HepG2 (cell line): ENCODE measurements at regions not wholly inside any gene's neighbourhood (a gene's known extent, or its start where the extent isn't known, plus 50 kb on each side); places are given as distances from the start of the nearest gene placed in this dataset.

Source experiments
- ATAC-seq: fragments of 200-7000 bp; cut with Tn5 transposase; 3 replicates; pipeline ENCODE4 v1.9.1; 2020; ENCODE audit warnings: mild to moderate bottlenecking, moderate library complexity
- BruUV-seq: library from RNA; stranded (reverse); fragments of 400-500 nt; replicated peaks from 2 replicates; lab custom pipeline; 2021; lab: Mats Ljungman, UMichigan
- CTCF ChIA-PET: fragments of 300-600 bp; formaldehyde crosslinking; extraction: SDS; loops from one replicate; lab custom pipeline; 2021; ENCODE audit warnings: low total read pairs, inconsistent platforms, low intra/inter-chr PET ratio; lab: Yijun Ruan, JAX
- POLR2A ChIA-PET: fragments of 350-600 bp; sonication (Branson Sonifier 250); formaldehyde crosslinking; loops from one replicate; lab custom pipeline; 2020; ENCODE audit warnings: antibody characterized with exemption, inconsistent platforms; lab: Yijun Ruan, JAX
- DNase-seq: peaks from one replicate; pipeline ENCODE4 v3.0.0-alpha.2; 2015; ENCODE audit warnings: low spot score
- FAIRE-seq: peaks from 3 replicates; lab custom pipeline; 2011; peaks lifted over from hg19 to GRCh38; lab: Jason Lieb, UNC
- H2AFZ ChIP-seq: one replicate; pipeline ENCODE4 v1.6.1; 2011; ENCODE audit warnings: low read length, inconsistent platforms
- H3K27ac ChIP-seq: fragments of 300-600 bp; 3 replicates; pipeline ENCODE4 v1.8.0; 2011; ENCODE audit warnings: mixed run types, mild to moderate bottlenecking, mixed read lengths, low read length, inconsistent platforms; ENCODE audit not compliant: insufficient read depth; ENCODE audit errors: extremely low read length
- H3K27me3 ChIP-seq, 2 experiments: fragments of 200-600 bp in 1 of 2; 2 replicates in 1 of 2; 3 replicates in 1 of 2; pipeline versions ENCODE4 v1.6.0 to v1.8.0; 2011; ENCODE audit warnings: low read length in 2 of 2, mild to moderate bottlenecking in 2 of 2, moderate library complexity in 2 of 2, inconsistent platforms in 1 of 2; ENCODE audit not compliant: insufficient read depth in 2 of 2, control insufficient read depth in 1 of 2
- H3K36me3 ChIP-seq, 2 experiments: fragments of 200-600 bp in 1 of 2; replicated peaks in 1 of 2; 2 replicates in 1 of 2; 3 replicates in 1 of 2; pipeline versions ENCODE4 v1.5.1 to v1.8.0; 2011; ENCODE audit warnings: low read length in 2 of 2, inconsistent platforms in 1 of 2; ENCODE audit not compliant: insufficient read depth in 2 of 2, control insufficient read depth in 1 of 2
- H3K4me1 ChIP-seq: 2 replicates; pipeline ENCODE4 v1.5.1; 2012; ENCODE audit warnings: low read length, inconsistent platforms; ENCODE audit not compliant: insufficient read depth
- H3K4me2 ChIP-seq: 2 replicates; pipeline ENCODE4 v1.6.0; 2011; ENCODE audit warnings: low read depth, low read length, inconsistent platforms
- H3K4me3 ChIP-seq, 3 experiments: fragments of 200-600 bp in 1 of 3; sonication (generic), shearing (Covaris generic) in 1 of 3; replicated peaks in 1 of 3; 2 replicates each; pipeline ENCODE4 v1.5.1; 2011 to 2016; ENCODE audit warnings: low read length in 3 of 3, inconsistent platforms in 2 of 3, low read depth in 2 of 3, mild to moderate bottlenecking in 2 of 3, control low read depth in 1 of 3, mixed read lengths in 1 of 3; ENCODE audit not compliant: insufficient read depth in 1 of 3
- H3K79me2 ChIP-seq: one replicate; pipeline ENCODE4 v1.6.1; 2011; ENCODE audit warnings: low read length, inconsistent platforms; ENCODE audit not compliant: insufficient read depth
- H3K9ac ChIP-seq: 2 replicates; pipeline ENCODE4 v1.6.0; 2011; ENCODE audit warnings: mild to moderate bottlenecking, low read depth, low read length, inconsistent platforms; ENCODE audit not compliant: insufficient read depth
- H3K9me3 ChIP-seq: 2 replicates; pipeline ENCODE4 v1.5.1; 2012; ENCODE audit warnings: mild to moderate bottlenecking, low read length
- H4K20me1 ChIP-seq: 2 replicates; pipeline ENCODE4 v1.6.0; 2011; ENCODE audit warnings: inconsistent platforms, mild to moderate bottlenecking, low read length, moderate library complexity; ENCODE audit not compliant: insufficient read depth
- ATF4 ChIP-seq, 2 experiments: fragments of 450-650 bp in 1 of 2; sonication (generic) in 1 of 2; formaldehyde crosslinking; IDR thresholded peaks; 2 replicates each; pipeline versions ENCODE4 v1.5.0 to v1.8.0; 2020 to 2022; ENCODE audit warnings: mild to moderate bottlenecking in 1 of 2, missing genetic modification reagents in 1 of 2
- HES4 ChIP-seq: sonication (generic); formaldehyde crosslinking; IDR thresholded peaks from 2 replicates; pipeline ENCODE4 v1.9.0; 2021; ENCODE audit warnings: mild to moderate bottlenecking, missing genetic modification reagents, borderline replicate concordance
- HNRNPUL1 ChIP-seq: fragments of 200-400 bp; formaldehyde crosslinking; IDR thresholded peaks from 2 replicates; pipeline ENCODE4 v1.6.1; 2017; ENCODE audit warnings: low read depth, mild to moderate bottlenecking, low read length, moderate library complexity
- IKZF5 ChIP-seq: IDR thresholded peaks from 2 replicates; pipeline ENCODE4 v1.6.1; 2018; ENCODE audit warnings: missing genetic modification reagents, mild to moderate bottlenecking, missing compliant biosample characterization
- MED13 ChIP-seq: sonication (generic); formaldehyde crosslinking; IDR thresholded peaks from 2 replicates; pipeline ENCODE4 v1.5.0; 2020; ENCODE audit warnings: missing genetic modification reagents
- PBX3 ChIP-seq: sonication (generic); formaldehyde crosslinking; IDR thresholded peaks from 2 replicates; pipeline ENCODE4 v1.8.1; 2023; ENCODE audit warnings: missing genetic modification reagents, inconsistent platforms, borderline replicate concordance
- RBM22 ChIP-seq: fragments of 200-400 bp; formaldehyde crosslinking; optimal IDR thresholded peaks from 2 replicates; pipeline ENCODE3; 2017; ENCODE audit warnings: mild to moderate bottlenecking, low read length, moderate library complexity
- RNF2 ChIP-seq: fragments of 450-650 bp; conservative IDR thresholded peaks from 2 replicates; pipeline ENCODE4 v1.6.1; 2016; ENCODE audit warnings: low read depth
- TERF1 ChIP-seq: sonication (generic); formaldehyde crosslinking; IDR thresholded peaks from 2 replicates; pipeline ENCODE4 v1.8.0; 2022; ENCODE audit warnings: mild to moderate bottlenecking, missing genetic modification reagents, moderate library complexity
- ZKSCAN5 ChIP-seq: sonication (generic); formaldehyde crosslinking; IDR thresholded peaks from 2 replicates; pipeline ENCODE4 v1.5.1; 2020; ENCODE audit warnings: mild to moderate bottlenecking, missing genetic modification reagents
- ZNF33B ChIP-seq: sonication (generic); formaldehyde crosslinking; IDR thresholded peaks from 2 replicates; pipeline ENCODE4 v1.5.1; 2020; ENCODE audit warnings: mild to moderate bottlenecking, missing genetic modification reagents
- ZNF580 ChIP-seq: IDR thresholded peaks from 2 replicates; pipeline ENCODE4 v1.6.1; 2016; ENCODE audit warnings: low read depth, borderline replicate concordance
- ZSCAN25 ChIP-seq: sonication (generic); formaldehyde crosslinking; IDR thresholded peaks from 2 replicates; pipeline ENCODE4 v1.8.0; 2022; ENCODE audit warnings: mild to moderate bottlenecking, missing genetic modification reagents
- ZSCAN9 ChIP-seq: IDR thresholded peaks from 2 replicates; pipeline ENCODE4 v1.6.1; 2016; ENCODE audit warnings: borderline replicate concordance
- WGBS: methylation state at CpG from one replicate; pipeline ENCODE4 v1.1.6; 2017; ENCODE audit warnings: low lambda C conversion rate; 5-methylcytosine and 5-hydroxymethylcytosine counted together
- in situ Hi-C: cut with HindIII; loops from 2 replicates; pipeline ENCODE4 v1.10.0; 2017; ENCODE audit warnings: low pct_unique_long_range_greater_than_20kb; ENCODE audit not compliant: extremely low pct_ligation_motif_present
- intact Hi-C: fragments of 100-400 bp; cut with micrococcal nuclease; formaldehyde crosslinking; loops from one replicate; pipeline ENCODE4 v1.10.0; 2022; ENCODE audit not compliant: unreplicated experiment

GRCh38 chr5:4797445-4797844 lies 342.7 kb upstream of the ADAMTS16 start (continued):
- no peak for TF ChIP-seq TERF1 (CRISPR knock-in tag)
- TF ChIP-seq ZSCAN9 (CRISPR knock-in tag) = no peak
- no peak for TF ChIP-seq MED13 (CRISPR knock-in tag)
- no peak for TF ChIP-seq RBM22

GRCh38 chr5:4802044-4802443 lies 338.1 kb upstream of the ADAMTS16 start:
- FAIRE-seq (no peak), ATAC-seq (no peak), DNase-seq (no peak)
- TF ChIP-seq ZNF580 (CRISPR knock-in tag) (no peak), ZNF33B (CRISPR knock-in tag) (no peak), PBX3 (no peak), HNRNPUL1 (no peak), IKZF5 (CRISPR knock-in tag) (no peak), RNF2 (no peak), ZKSCAN5 (CRISPR knock-in tag) (no peak), ZSCAN25 (CRISPR knock-in tag) (no peak), ATF4 (CRISPR knock-in tag; IDR thresholded peaks at IDR 0.05) (no peak), HES4 (CRISPR knock-in tag) (no peak)
- no peak overlapping the region for H3K4me3 ChIP-seq
- H3K36me3 ChIP-seq = no peaks in the 10 kb centered on the region
- no peak overlapping the region for H3K9ac ChIP-seq
- BruUV-seq = no TSS peak
- H3K27me3 ChIP-seq = no peaks in the 10 kb centered on the region
- H3K79me2 ChIP-seq = no peaks in the 10 kb centered on the region
- in situ Hi-C loops = no loop called here
- intact Hi-C loops = no loop called here
- POLR2A ChIA-PET = no interaction called here
- CTCF ChIA-PET = no interaction called here
- H3K4me1 ChIP-seq = no peaks in the 10 kb centered on the region
- H2AFZ ChIP-seq = no peak overlapping the region
- no peak overlapping the region for H3K4me2 ChIP-seq
- no peak overlapping the region for H3K27ac ChIP-seq
- H4K20me1 ChIP-seq = no peaks in the 10 kb centered on the region
- 2% methylated on average over 3 of the region's 3 CpGs for WGBS
- H3K9me3 ChIP-seq = no peaks in the 10 kb centered on the region
